ENCODE measurements at regions not wholly inside any gene's neighbourhood (a gene's known extent, or its start where the extent isn't known, plus 50 kb on each side); places are given as distances from the start of the nearest gene placed in this dataset.

- DNase-seq (ENCODE audit: low read depth) = no peak
- no peak overlapping the region for H3K4me3 ChIP-seq (ENCODE audit: low read depth, low read length)
- TF ChIP-seq CTCF (IDR thresholded peaks at IDR 0.05; ENCODE audit: low read depth, low read length) (no peak), MAX (IDR thresholded peaks at IDR 0.05; ENCODE audit: low read depth, low read length) (no peak), MYC (IDR thresholded peaks at IDR 0.05; ENCODE audit: low read depth, low read length) (no peak), POLR2A (IDR thresholded peaks at IDR 0.05; ENCODE audit: extremely low read depth, insufficient read length) (no peak)
Measured at GRCh38 chr7:18166002-18166401, 138.4 kb upstream of the PRPS1L1 start.

- no peak overlapping the region for H3K4me3 ChIP-seq (ENCODE audit: low read depth, low read length)
- no peak for DNase-seq (ENCODE audit: low read depth)
- TF ChIP-seq CTCF (IDR thresholded peaks at IDR 0.05; ENCODE audit: low read depth, low read length) (no peak), POLR2A (IDR thresholded peaks at IDR 0.05; ENCODE audit: extremely low read depth, insufficient read length) (no peak), MAX (IDR thresholded peaks at IDR 0.05; ENCODE audit: low read depth, low read length) (no peak), MYC (IDR thresholded peaks at IDR 0.05; ENCODE audit: low read depth, low read length) (no peak)
Measured at GRCh38 chr7:18167815-18168214, 140.2 kb upstream of the PRPS1L1 start.

- H3K4me3 ChIP-seq (ENCODE audit: low read depth, low read length) = no peak overlapping the region
- TF ChIP-seq MYC (IDR thresholded peaks at IDR 0.05; ENCODE audit: low read depth, low read length) (no peak), POLR2A (IDR thresholded peaks at IDR 0.05; ENCODE audit: extremely low read depth, insufficient read length) (no peak), CTCF (IDR thresholded peaks at IDR 0.05; ENCODE audit: low read depth, low read length) (no peak), MAX (IDR thresholded peaks at IDR 0.05; ENCODE audit: low read depth, low read length) (no peak)
- DNase-seq (ENCODE audit: low read depth) = no peak
Measured at GRCh38 chr7:18174996-18175395, 147.3 kb upstream of the PRPS1L1 start.

GRCh38 chr7:18175801-18176450 lies 148.3 kb upstream of the PRPS1L1 start:
- DNase-seq (ENCODE audit: low read depth) = no peak

GRCh38 chr7:18177129-18177814 lies 149.6 kb upstream of the PRPS1L1 start:
- H3K4me3 ChIP-seq (ENCODE audit: low read depth, low read length) = no peak overlapping the region
- no peak for TF ChIP-seq POLR2A (IDR thresholded peaks at IDR 0.05; ENCODE audit: extremely low read depth, insufficient read length)
- TF ChIP-seq CTCF (IDR thresholded peaks at IDR 0.05; ENCODE audit: low read depth, low read length) = no peak
- TF ChIP-seq MAX (IDR thresholded peaks at IDR 0.05; ENCODE audit: low read depth, low read length) = no peak
- TF ChIP-seq MYC (IDR thresholded peaks at IDR 0.05; ENCODE audit: low read depth, low read length) = no peak
- DNase-seq (ENCODE audit: low read depth) = no peak

More at GRCh38 chr7:18175801-18176450, 148.3 kb upstream of the PRPS1L1 start:
- no peak for TF ChIP-seq CTCF (IDR thresholded peaks at IDR 0.05; ENCODE audit: low read depth, low read length)
- TF ChIP-seq POLR2A (IDR thresholded peaks at IDR 0.05; ENCODE audit: extremely low read depth, insufficient read length) = no peak
- TF ChIP-seq MAX (IDR thresholded peaks at IDR 0.05; ENCODE audit: low read depth, low read length) = no peak
- TF ChIP-seq MYC (IDR thresholded peaks at IDR 0.05; ENCODE audit: low read depth, low read length) = no peak
- no peak overlapping the region for H3K4me3 ChIP-seq (ENCODE audit: low read depth, low read length)

Data from NB4 (cell line).